SK-N-DZ (cell line): ENCODE measurements at regions not wholly inside any gene's neighbourhood (a gene's known extent, or its start where the extent isn't known, plus 50 kb on each side); places are given as distances from the start of the nearest gene placed in this dataset.
"Not testable (repeated sequence)": the region's sequence is repeated elsewhere in the genome, so short reads cannot be mapped to it uniquely, and the experiment has no call there.

Experiments
- DNase-seq: peaks from one replicate; pipeline ENCODE4 v3.0.0-alpha.2; 2015; ENCODE audit warnings: low spot score

DNA sequence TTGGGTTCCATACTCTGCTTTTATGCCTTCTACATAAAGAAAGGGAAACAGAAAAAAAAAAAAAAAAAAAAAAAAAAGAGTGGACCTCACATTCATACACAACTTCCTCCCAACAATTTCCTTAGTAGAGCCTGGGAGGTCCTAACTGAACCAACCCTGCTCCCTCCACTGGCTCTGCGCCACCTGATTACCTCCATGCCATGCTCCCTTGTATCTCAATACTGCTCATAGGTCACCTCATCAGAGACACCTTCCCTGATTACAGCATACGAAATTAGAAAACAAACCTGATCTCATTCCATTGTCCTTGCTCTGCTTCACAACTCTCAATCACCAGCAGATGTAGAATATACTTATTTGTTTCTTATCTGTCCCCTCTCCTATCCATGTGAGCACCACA lies 134.2 kb upstream of the EYA4 start:
- no peak for DNase-seq

- no peak for DNase-seq
These were observed 132.7 kb upstream of the EYA4 start for GRCh38 chr6:133108419-133108818.

GRCh38 chr6:133114973-133115372 lies 126.2 kb upstream of the EYA4 start:
- no peak for DNase-seq

GRCh38 chr6:133115946-133116345 lies 125.2 kb upstream of the EYA4 start:
- DNase-seq, result no peak

DNA sequence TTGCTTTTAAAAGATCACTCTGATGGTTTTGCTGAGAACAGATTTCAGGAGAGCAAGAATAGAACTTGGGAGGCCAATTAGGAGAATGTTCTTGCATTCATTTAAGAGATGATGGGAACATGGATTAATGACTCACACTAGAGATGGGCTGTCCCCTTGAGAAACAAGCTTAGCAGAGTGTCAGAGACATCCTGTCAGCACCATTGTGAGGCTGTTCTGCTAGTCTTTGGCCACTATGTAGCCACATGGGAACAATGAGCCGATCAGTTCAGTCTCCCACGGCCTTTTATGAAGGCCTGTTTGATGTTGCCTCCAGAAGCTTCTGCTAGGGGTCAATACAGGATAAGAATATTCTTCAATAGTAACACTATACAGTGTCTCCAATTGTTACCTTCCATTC lies 113.0 kb upstream of the EYA4 start:
- no peak for DNase-seq

- no peak for DNase-seq
These were observed 111.6 kb upstream of the EYA4 start for GRCh38 chr6:133129556-133129955.

- peak; percentile 27 for DNase-seq
These were observed 110.3 kb upstream of the EYA4 start for GRCh38 chr6:133130863-133131262.

- peak; percentile 78 for DNase-seq
These were observed 109.3 kb upstream of the EYA4 start for GRCh38 chr6:133131621-133132465.

DNA sequence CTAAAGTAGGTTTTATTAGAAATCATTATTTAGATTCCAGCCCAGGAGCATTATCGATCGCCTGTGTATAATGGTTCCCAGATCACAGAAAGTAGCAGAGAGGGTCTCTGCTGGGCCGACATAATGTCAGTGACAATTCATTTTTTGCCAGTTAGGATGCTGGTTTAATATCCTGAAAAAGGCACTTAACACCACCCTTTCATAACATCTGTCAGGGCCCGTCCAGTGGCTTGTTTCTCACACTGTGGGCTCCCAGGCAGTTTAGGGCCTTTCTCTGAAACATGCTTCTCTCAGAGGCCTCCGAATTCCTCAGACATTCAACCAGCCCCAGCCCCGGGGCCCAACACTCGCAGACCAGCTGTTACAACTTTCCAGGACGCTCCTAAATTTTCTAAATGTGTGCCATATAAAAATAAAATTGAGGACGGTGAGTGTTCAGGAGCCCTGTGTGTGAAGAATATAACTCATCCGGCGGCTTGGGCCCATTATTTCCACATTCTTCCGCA lies 108.6 kb upstream of the EYA4 start:
- DNase-seq, result peak; percentile 89

GRCh38 chr6:133136177-133136880 lies 104.8 kb upstream of the EYA4 start:
- DNase-seq, result no peak

DNA sequence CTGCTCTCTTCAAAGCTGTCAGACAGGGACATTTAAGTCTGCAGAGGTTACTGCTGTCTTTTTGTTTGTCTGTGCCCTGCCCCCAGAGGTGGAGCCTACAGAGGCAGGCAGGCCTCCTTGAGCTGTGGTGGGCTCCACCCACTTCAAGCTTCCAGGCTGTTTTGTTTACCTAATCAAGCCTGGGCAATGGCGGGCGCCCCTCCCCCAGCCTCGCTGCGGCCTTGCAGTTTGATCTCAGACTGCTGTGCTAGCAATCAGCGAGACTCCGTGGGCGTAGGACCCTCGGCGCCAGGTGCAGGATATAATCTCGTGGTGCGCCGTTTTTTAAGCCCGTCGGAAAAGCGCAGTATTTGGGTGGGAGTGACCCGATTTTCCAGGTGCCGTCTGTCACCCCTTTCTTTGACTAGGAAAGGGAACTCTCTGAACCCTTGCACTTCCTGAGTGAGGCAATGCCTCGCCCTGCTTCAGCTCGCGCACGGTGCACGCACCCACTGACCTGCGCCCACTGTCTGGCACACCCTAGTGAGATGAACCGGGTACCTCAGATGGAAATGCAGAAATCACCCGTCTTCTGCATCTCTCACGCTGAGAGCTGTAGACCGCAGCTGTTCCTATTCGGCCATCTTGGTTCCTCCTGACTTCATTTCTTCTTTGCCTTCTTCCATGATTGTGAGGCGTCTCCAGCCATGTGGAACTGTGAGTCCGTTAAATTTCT lies 93.5 kb upstream of the EYA4 start:
- not testable (repeated sequence) for DNase-seq

DNA sequence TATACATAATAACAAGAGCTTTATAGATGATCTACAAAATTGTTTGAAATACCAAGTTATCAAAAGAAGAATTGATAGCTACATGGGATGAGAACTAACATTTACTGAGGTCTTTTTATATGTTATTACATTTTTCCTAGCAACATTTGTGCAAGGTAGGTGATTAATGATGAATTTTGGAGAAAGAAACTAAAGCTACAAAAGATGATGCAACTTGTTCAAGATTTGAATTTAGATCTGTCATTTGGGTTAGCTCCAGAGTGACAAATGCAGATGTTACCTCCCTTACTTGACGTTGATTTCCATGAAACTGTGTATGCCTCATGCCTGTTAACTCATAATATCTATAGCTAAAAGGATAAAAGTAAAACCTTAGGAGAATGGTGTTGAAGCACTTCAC lies 84.5 kb upstream of the EYA4 start:
- DNase-seq, result no peak

DNA sequence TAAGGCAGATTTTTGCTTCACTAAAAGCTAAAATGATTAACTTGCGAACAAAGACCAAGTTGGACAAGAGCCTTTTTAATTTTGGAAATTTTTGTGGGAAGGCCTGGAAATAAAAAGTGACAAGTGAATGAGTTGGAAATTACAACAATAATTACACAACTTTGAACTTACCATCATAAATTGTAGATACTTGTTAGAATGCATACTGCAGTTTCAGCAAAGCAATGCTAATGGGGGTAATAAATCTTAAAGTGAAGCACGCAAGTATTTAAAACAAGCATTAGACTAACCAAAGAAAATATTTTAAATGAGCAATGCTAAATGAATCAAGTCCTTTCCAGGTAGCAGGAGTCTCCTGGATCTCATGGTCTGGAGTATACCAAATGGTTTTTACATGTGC lies 83.2 kb upstream of the EYA4 start:
- DNase-seq, result no peak

DNA sequence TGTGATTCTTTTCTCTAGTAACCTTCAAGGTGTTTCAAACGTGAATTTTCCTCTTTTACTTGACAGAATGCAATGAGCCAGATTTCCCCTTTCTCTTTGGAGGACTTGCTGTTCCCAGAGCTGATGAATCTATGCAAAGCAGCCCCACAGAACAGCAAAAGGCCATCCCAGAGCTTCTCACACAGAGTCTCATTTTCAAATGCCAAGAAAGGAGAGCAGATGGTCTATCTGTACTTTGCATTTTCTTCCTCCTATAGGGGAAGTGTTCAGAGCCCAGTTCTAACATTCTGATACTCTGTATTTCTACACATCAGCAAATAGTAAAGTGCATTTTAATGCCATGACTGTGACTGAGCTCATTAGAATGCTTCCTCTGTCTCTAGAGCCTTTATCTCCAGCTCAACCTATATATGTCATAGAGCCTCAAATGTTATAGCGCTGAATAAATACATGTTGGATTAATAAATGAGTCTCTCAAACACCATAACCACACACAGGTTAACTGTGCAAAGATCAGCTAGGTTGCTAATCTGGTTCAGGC lies 81.8 kb upstream of the EYA4 start:
- no peak for DNase-seq

DNA sequence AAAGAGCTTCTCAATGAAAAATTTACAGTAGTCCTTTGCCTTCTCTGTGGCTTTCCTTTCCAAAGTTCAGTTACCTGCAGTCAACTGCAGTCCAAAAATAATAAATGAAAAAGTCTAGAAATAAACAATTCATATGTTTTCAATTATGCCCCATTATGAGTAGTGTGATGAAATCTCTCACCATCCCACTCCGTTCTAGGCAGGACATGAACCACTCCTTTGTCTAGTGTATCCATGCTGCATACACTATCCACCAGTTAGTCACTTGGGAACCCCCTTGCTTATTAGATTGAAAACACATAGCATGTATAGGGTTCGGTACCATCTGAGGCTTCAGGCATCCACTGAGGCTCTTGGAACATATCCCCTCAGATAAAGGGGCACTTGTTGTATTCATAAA lies 80.6 kb upstream of the EYA4 start:
- DNase-seq, result no peak

DNA sequence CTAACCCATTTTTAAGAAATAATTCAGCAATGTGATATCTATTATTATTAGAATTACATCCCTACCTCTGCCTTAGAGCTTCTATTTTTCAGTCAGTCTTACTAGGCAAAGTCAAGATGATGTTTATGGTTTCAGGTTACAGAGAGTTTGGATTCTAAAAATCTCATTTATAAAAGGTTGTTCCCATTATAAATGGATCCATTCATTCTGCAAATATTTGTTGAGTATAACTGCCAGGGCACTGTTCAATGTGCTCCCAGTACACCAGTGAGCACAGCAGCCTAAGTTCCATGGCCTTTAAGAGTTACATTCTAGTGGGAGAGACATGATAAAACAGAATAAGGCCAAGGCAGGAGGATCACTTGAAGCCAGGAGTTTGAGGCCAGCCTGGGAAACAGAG lies 75.9 kb upstream of the EYA4 start:
- DNase-seq, result no peak

DNA sequence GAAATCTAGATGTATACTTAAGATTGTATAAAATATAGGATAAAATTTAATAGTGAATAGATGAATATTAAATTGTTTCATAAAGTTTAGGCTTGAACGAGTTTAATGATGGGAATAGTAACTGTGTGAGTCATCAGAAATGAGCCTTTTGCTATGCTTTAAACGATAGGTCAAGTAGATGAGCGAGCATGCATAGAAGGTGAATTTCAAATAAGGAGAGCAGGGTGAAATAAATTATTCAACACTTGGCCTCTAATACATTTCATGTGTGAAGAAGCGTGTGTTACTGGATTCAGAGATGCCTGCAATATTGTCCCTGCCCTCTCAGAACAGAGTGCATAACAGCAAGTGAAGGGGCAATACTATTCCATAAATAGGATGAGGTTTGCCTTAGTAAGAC lies 74.4 kb upstream of the EYA4 start:
- no peak for DNase-seq

- no peak for DNase-seq
These were observed 71.3 kb upstream of the EYA4 start for GRCh38 chr6:133169901-133170300.

DNA sequence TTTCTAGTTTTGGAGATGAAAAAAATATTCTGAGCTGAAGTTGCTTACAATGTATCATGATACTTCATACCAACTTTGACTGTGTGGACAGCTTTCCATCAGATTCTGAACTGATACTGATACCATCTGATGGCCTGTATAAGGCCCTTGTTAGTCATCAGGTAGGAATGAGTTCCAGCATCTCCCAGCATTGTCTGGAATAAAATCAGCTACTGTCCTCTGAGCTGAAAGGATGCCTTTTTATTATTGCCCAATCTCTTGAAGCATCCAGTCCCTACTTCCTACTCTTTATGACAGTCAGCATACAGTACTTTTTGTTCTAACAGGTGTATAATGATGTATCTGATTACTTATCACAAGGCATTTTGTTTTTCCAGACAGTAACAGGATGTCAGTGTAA lies 70.6 kb upstream of the EYA4 start:
- DNase-seq, result no peak

DNA sequence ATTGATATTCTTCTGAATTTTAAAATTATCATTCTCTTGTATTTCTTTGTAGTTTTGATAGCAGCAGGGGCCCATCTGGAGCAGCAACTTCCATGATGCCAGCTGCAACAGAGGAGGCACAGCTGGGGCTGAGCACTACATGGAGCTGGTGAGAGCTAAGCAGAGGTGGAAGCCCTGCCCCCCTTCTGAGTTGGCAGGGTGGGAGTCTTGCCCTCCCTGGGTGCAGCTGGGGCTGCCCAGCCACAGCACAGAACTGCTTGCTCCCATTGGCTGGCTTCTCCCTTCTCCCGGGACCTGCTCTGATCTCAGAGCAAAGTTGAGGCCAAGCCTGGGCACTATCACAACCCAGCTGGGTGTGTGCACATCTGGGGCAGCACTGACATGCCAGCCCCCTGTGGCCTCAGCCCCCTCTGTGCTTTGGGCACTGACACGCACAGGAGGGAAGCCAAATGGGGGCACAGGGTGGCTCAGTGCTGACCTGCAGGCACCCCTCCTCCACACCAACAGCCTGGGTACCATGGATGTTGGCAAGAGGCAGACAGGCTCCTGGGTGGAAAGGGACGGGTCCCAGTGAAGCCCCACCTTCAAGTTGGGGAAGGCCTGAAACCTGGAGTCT lies 69.1 kb upstream of the EYA4 start:
- DNase-seq, result no peak

DNA sequence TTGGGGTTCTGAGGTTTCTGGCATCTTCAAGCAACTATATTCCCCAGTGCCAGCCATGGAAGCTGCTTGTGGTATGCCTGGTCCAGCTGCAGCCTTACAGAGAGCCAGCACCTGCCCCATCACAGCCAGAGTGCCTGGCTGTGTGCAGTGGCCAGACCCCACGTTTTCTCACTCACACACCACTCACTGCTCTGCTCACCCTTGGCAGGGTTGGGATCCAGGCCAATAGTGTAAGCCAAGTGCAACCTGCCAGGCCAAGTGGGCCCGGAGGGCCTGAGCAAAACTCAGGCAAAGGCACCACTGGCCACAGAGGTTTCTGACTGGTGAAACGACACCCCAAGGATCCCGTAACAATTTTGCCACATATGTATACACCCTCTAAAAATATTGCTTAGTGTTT lies 67.9 kb upstream of the EYA4 start:
- DNase-seq, result no peak

DNA sequence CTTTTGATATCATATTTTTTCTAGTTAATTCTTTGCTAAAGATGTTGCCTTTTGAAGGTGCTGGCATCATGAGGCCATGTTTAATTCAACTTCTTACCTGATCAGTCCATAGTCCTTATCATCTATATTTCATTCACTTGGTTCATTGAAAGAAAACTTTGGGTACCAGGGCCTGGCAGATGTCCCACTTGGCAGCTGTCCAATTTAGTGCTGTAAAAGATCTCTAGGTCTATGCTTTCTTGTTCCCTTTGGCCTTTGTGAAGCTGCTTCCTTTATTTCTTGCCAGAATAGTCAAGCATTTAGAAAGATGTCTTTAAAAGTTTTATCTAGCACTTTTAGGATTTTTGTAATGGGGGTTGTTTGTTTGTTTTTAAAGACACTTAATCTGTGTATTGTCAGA lies 61.7 kb upstream of the EYA4 start:
- DNase-seq, result peak; percentile 32
